RKO (cell line): ENCODE measurements at regions not wholly inside any gene's neighbourhood (a gene's known extent, or its start where the extent isn't known, plus 50 kb on each side); places are given as distances from the start of the nearest gene placed in this dataset.

ENCODE experiments used
- DNase-seq: peaks from one replicate; pipeline ENCODE4 v3.0.0-alpha.2; 2016; ENCODE audit warnings: low spot score

- DNase-seq: no peak
Observed at GRCh38 chr6:40937491-40937890, 101.5 kb downstream of the UNC5CL start.

- peak; percentile 16 for DNase-seq
Observed at GRCh38 chr6:40936818-40937251, 102.2 kb downstream of the UNC5CL start.

- DNase-seq: no peak
Observed at GRCh38 chr6:40933864-40934263, 105.2 kb downstream of the UNC5CL start.

- DNase-seq: no peak
Observed at GRCh38 chr6:40932953-40933352, 106.1 kb downstream of the UNC5CL start.

GRCh38 chr6:40932366-40932765 lies 106.7 kb downstream of the UNC5CL start:
- DNase-seq: no peak

- DNase-seq: no peak
Observed at GRCh38 chr6:40931931-40932330, 107.1 kb downstream of the UNC5CL start.

- DNase-seq: no peak
Observed at GRCh38 chr6:40930555-40930954, 108.5 kb downstream of the UNC5CL start.

- no peak for DNase-seq
Observed at GRCh38 chr6:40930045-40930444, 109.0 kb downstream of the UNC5CL start.

- DNase-seq: no peak
Observed at GRCh38 chr6:40929176-40929575, 109.8 kb downstream of the UNC5CL start.

GRCh38 chr6:40928763-40929162 lies 110.3 kb downstream of the UNC5CL start:
- DNase-seq: no peak

- DNase-seq: no peak
Observed at GRCh38 chr6:40928307-40928706, 110.7 kb downstream of the UNC5CL start.

- no peak for DNase-seq
Observed at GRCh38 chr6:40925341-40925740, 113.7 kb downstream of the UNC5CL start.

GRCh38 chr6:40924839-40925238 lies 114.2 kb downstream of the UNC5CL start:
- DNase-seq: no peak

GRCh38 chr6:40923880-40924279 lies 115.1 kb downstream of the UNC5CL start:
- DNase-seq: no peak

- no peak for DNase-seq
Observed at GRCh38 chr6:40923326-40923725, 115.7 kb downstream of the UNC5CL start.

- no peak for DNase-seq
Observed at GRCh38 chr6:40922281-40922680, 116.7 kb downstream of the UNC5CL start.

- no peak for DNase-seq
Observed at GRCh38 chr6:40918040-40918651, 120.9 kb downstream of the UNC5CL start.

- DNase-seq: no peak
Observed at GRCh38 chr6:40917603-40918002, 121.4 kb downstream of the UNC5CL start.

GRCh38 chr6:40916845-40917244 lies 122.2 kb downstream of the UNC5CL start:
- no peak for DNase-seq

- DNase-seq: no peak
Observed at GRCh38 chr6:40915165-40915564, 123.9 kb downstream of the UNC5CL start.

GRCh38 chr6:40914005-40914404 lies 125.0 kb downstream of the UNC5CL start:
- DNase-seq: no peak

- no peak for DNase-seq
Observed at GRCh38 chr6:40912158-40912946, 126.7 kb downstream of the UNC5CL start.

GRCh38 chr6:40910260-40910893 lies 128.6 kb downstream of the UNC5CL start:
- no peak for DNase-seq
